ENCODE measurements at regions not wholly inside any gene's neighbourhood (a gene's known extent, or its start where the extent isn't known, plus 50 kb on each side); places are given as distances from the start of the nearest gene placed in this dataset.

DNA sequence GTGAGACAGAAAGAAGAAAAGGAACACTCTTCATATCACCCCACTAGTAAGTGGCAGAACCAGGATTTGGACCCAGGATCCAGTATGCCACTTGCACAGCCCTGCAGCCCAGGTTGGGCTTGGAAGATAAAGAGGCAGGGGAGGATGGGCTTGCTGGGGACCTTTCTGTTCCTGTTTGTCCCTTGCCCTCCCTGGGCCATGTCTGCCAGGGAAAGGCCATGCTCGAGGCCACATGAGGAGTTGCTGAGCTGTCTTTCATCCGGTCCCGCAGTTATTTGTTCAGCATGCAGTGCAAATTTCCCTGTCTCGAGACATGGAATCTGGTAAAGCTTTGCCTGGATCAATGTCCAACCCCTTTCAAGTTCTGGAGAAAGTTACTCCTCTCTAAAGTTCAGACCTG, 116.0 kb upstream of the MRPS22 start:
- WGBS (ENCODE audit: extremely low coverage, insufficient read length, low lambda C conversion rate): no CpG with 5 or more reads among the region's 4 CpGs
- Histone ChIP-seq H3K56ac (ENCODE audit: insufficient read length, low read depth, low read length) (no peak overlapping the region), H2AK5ac (ENCODE audit: insufficient read length, low read length) (no peak overlapping the region)

More for the DNA sequence above, 116.0 kb upstream of the MRPS22 start:
- Histone ChIP-seq H3K23me2 (ENCODE audit: insufficient read length, low read depth, low read length, poor library complexity, severe bottlenecking) (no peaks in the 10 kb centered on the region), H3K18ac (ENCODE audit: insufficient read length, low read depth, low read length) (no peak overlapping the region), H2BK15ac (ENCODE audit: low read depth, low read length) (no peak overlapping the region), H2BK120ac (ENCODE audit: low read depth, low read length, poor library complexity, severe bottlenecking) (no peak overlapping the region), H2BK20ac (ENCODE audit: low read depth, low read length, poor library complexity, severe bottlenecking) (no peak overlapping the region), H3K4ac (ENCODE audit: low read depth, low read length) (no peak overlapping the region), H2BK12ac (ENCODE audit: insufficient read length, low read depth, low read length) (no peak overlapping the region), H3K27me3 (ENCODE audit: insufficient read depth, low read length) (no peaks in the 10 kb centered on the region), H3K14ac (ENCODE audit: insufficient read depth, low read length) (no peak overlapping the region), H3K27ac (ENCODE audit: insufficient read length, low read depth, low read length) (no peak overlapping the region), H3T11ph (ENCODE audit: low read length) (no peak overlapping the region), H4K5ac (ENCODE audit: insufficient read length, low read depth, low read length) (no peak overlapping the region), H3K9ac (ENCODE audit: extremely low read depth, insufficient read length, low read length) (no peak overlapping the region), H4K91ac (ENCODE audit: insufficient read length, low read depth, low read length) (no peak overlapping the region), H3K9me3 (ENCODE audit: control insufficient read depth, low read depth, low read length) (no peaks in the 10 kb centered on the region), H2BK5ac (ENCODE audit: insufficient read length, low read length) (no peak overlapping the region), H2AFZ (ENCODE audit: low read length) (no peak overlapping the region), H3K23ac (ENCODE audit: insufficient read length, low read depth, low read length) (no peak overlapping the region), H3K4me1 (ENCODE audit: insufficient read depth, low read length) (no peaks in the 10 kb centered on the region), H3K79me2 (ENCODE audit: insufficient read depth, low read length) (no peaks in the 10 kb centered on the region), H4K20me1 (ENCODE audit: control insufficient read depth, insufficient read depth, insufficient read length) (no peaks in the 10 kb centered on the region), H4K8ac (replicated peaks; ENCODE audit: insufficient read length, low read depth, low read length) (no peak overlapping the region), H3K79me1 (ENCODE audit: insufficient read depth, low read depth, low read length, poor library complexity, severe bottlenecking) (no peaks in the 10 kb centered on the region), H3K4me2 (ENCODE audit: insufficient read depth, insufficient read length, low read length) (no peak overlapping the region)
- TF ChIP-seq, protein P1, sequence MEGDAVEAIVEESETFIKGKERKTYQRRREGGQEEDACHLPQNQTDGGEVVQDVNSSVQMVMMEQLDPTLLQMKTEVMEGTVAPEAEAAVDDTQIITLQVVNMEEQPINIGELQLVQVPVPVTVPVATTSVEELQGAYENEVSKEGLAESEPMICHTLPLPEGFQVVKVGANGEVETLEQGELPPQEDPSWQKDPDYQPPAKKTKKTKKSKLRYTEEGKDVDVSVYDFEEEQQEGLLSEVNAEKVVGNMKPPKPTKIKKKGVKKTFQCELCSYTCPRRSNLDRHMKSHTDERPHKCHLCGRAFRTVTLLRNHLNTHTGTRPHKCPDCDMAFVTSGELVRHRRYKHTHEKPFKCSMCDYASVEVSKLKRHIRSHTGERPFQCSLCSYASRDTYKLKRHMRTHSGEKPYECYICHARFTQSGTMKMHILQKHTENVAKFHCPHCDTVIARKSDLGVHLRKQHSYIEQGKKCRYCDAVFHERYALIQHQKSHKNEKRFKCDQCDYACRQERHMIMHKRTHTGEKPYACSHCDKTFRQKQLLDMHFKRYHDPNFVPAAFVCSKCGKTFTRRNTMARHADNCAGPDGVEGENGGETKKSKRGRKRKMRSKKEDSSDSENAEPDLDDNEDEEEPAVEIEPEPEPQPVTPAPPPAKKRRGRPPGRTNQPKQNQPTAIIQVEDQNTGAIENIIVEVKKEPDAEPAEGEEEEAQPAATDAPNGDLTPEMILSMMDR (conservative IDR thresholded peaks at IDR 0.05): no peak
- Mint-ChIP-seq H3K4me3 (no peak overlapping the region), H3K27ac (no peak overlapping the region), H3K27me3 (ENCODE audit: low read depth) (peaks cover 45% of the 10 kb centered on the region), H3K36me3 (ENCODE audit: insufficient read depth in 1 of 3, low read depth in 3 of 3) (no peaks in the 10 kb centered on the region), H3K4me1 (0 out of 4 replicates have a peak, but pooled peaks cover 0 to 3% of the 10 kb centered on the region in 2 experiments), H3K9me3 (no peaks in the 10 kb centered on the region)
- no peak for DNase-seq
